Caco-2 (cell line): ENCODE measurements at regions not wholly inside any gene's neighbourhood (a gene's known extent, or its start where the extent isn't known, plus 50 kb on each side); places are given as distances from the start of the nearest gene placed in this dataset.
"Not testable (repeated sequence)": the region's sequence is repeated elsewhere in the genome, so short reads cannot be mapped to it uniquely, and the experiment has no call there.

Experiments used
- BruUV-seq: library from RNA; stranded (reverse); fragments of 400-500 nt; replicated peaks from 2 replicates; lab custom pipeline; 2021; lab: Mats Ljungman, UMichigan
- CTCF ChIA-PET: fragments of 300-600 bp; sonication (Branson Sonifier 250); formaldehyde crosslinking; loops from one replicate; lab custom pipeline; 2022; ENCODE audit warnings: antibody characterized with exemption; lab: Charles Lee
- POLR2A ChIA-PET: fragments of 300-600 bp; sonication (Branson Sonifier 250); formaldehyde crosslinking; loops from one replicate; lab custom pipeline; 2022; ENCODE audit warnings: antibody characterized with exemption; lab: Charles Lee
- DNase-seq, 2 experiments: peaks; one replicate each; pipeline versions ENCODE4 v3.0.0 to v3.0.0-alpha.2; 2020 to 2022
- H3K27me3 ChIP-seq: replicated peaks from 2 replicates; pipeline ENCODE4 v1.6.0; 2011; ENCODE audit warnings: low read length; ENCODE audit not compliant: control insufficient read depth, insufficient read depth
- H3K36me3 ChIP-seq: 2 replicates; pipeline ENCODE4 v1.5.1; 2011; ENCODE audit warnings: low read length; ENCODE audit not compliant: control insufficient read depth, insufficient read depth
- H3K4me1 ChIP-seq: fragments of 250-450 bp; sonication (Bioruptor Pico); 2 replicates; pipeline ENCODE4 v1.5.1; 2020; ENCODE audit warnings: mild to moderate bottlenecking
- H3K4me3 ChIP-seq: 2 replicates; pipeline ENCODE4 v1.5.1; 2011; ENCODE audit warnings: low read depth, mild to moderate bottlenecking, control low read depth, low read length
- H3K9me3 ChIP-seq: fragments of 250-450 bp; sonication (Bioruptor Pico); 2 replicates; pipeline ENCODE4 v1.5.1; 2020; ENCODE audit warnings: mild to moderate bottlenecking, moderate library complexity
- H3K27ac Mint-ChIP-seq: one replicate; pipeline ENCODE4 v1.8.0; 2022; ENCODE audit warnings: mixed read lengths; ENCODE audit not compliant: unreplicated experiment
- H3K27me3 Mint-ChIP-seq: one replicate; pipeline ENCODE4 v1.8.0; 2022; ENCODE audit warnings: mixed read lengths; ENCODE audit not compliant: insufficient read depth, unreplicated experiment
- H3K36me3 Mint-ChIP-seq: one replicate; pipeline ENCODE4 v1.8.0; 2022; ENCODE audit warnings: mild to moderate bottlenecking, mixed read lengths; ENCODE audit not compliant: insufficient read depth, unreplicated experiment
- H3K4me1 Mint-ChIP-seq: one replicate; pipeline ENCODE4 v1.8.0; 2022; ENCODE audit warnings: low read depth, mixed read lengths; ENCODE audit not compliant: unreplicated experiment
- H3K4me3 Mint-ChIP-seq: one replicate; pipeline ENCODE4 v1.8.0; 2022; ENCODE audit warnings: mild to moderate bottlenecking, moderate library complexity, mixed read lengths; ENCODE audit not compliant: unreplicated experiment
- H3K9me3 Mint-ChIP-seq: one replicate; pipeline ENCODE4 v1.8.0; 2022; ENCODE audit warnings: mixed read lengths; ENCODE audit not compliant: unreplicated experiment
- CTCF ChIP-seq, 2 experiments: fragments of 200-600 bp in 1 of 2; IDR thresholded peaks; 1 replicate in 1 of 2; 2 replicates in 1 of 2; pipeline versions ENCODE4 v1.5.1 to v1.8.0; 2011 to 2022; ENCODE audit warnings: antibody characterized with exemption in 1 of 2, control low read depth in 1 of 2, inconsistent platforms in 1 of 2, low read depth in 1 of 2, low read length in 1 of 2, mild to moderate bottlenecking in 1 of 2, moderate library complexity in 1 of 2; ENCODE audit not compliant: insufficient read depth in 1 of 2, severe bottlenecking in 1 of 2, unreplicated experiment in 1 of 2
- intact Hi-C: fragments of 100-400 bp; cut with micrococcal nuclease; formaldehyde crosslinking; loops from one replicate; pipeline ENCODE4 v1.10.0; 2022; ENCODE audit not compliant: unreplicated experiment

DNA sequence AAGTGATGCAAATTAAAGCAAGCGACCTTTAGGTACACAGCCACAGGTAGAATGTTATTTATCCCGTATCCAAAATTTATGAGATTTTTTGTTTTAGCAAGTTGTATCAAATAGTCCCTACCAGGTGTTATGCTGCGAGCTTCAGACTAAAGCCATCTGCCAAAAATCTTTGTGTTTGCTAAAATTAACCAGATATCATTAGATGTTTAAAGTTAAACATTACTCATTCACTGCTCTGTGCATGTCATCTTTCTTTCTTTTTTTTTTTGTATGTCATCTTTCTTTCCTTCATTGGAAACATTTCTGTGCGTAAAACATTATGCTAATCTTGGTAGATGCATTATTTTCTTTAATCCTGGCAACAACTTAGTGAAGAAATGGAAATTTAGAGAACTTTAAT lies 173.1 kb downstream of the FHIP1A start:
- no peak for TF ChIP-seq CTCF (IDR thresholded peaks at IDR 0.05; ENCODE audit: insufficient read depth in 1 of 2, low read depth in 1 of 2, low read length in 1 of 2, severe bottlenecking in 1 of 2, unreplicated experiment in 1 of 2)
- ChIA-PET POLR2A (no interaction called here), CTCF (no interaction called here)
- Mint-ChIP-seq H3K4me3 (no peak overlapping the region), H3K36me3 (peaks cover 4% of the 10 kb centered on the region), H3K9me3 (no peaks in the 10 kb centered on the region), H3K27me3 (no peaks in the 10 kb centered on the region), H3K27ac (no peak overlapping the region), H3K4me1 (no peaks in the 10 kb centered on the region)
- Histone ChIP-seq H3K9me3 (no peaks in the 10 kb centered on the region), H3K4me3 (no peak overlapping the region), H3K36me3 (no peaks in the 10 kb centered on the region), H3K27me3 (no peaks in the 10 kb centered on the region), H3K4me1 (no peaks in the 10 kb centered on the region)
- DNase-seq: no peak
- intact Hi-C loops: no loop called here
- no TSS peak for BruUV-seq

- H3K4me1 Mint-ChIP-seq: no peaks in the 10 kb centered on the region
- ChIA-PET CTCF (no interaction called here), POLR2A (no interaction called here)
- no peaks in the 10 kb centered on the region for H3K9me3 Mint-ChIP-seq
- H3K27me3 Mint-ChIP-seq: no peaks in the 10 kb centered on the region
- no peak overlapping the region for H3K27ac Mint-ChIP-seq
- Histone ChIP-seq H3K4me1 (no peaks in the 10 kb centered on the region), H3K4me3 (no peak overlapping the region), H3K36me3 (no peaks in the 10 kb centered on the region), H3K27me3 (no peaks in the 10 kb centered on the region), H3K9me3 (no peaks in the 10 kb centered on the region)
- H3K36me3 Mint-ChIP-seq: no peaks in the 10 kb centered on the region
- no peak overlapping the region for H3K4me3 Mint-ChIP-seq
- no TSS peak for BruUV-seq
- intact Hi-C loops: no loop called here
- DNase-seq: no peak
- no peak for TF ChIP-seq CTCF (IDR thresholded peaks at IDR 0.05; ENCODE audit: insufficient read depth in 1 of 2, low read depth in 1 of 2, low read length in 1 of 2, severe bottlenecking in 1 of 2, unreplicated experiment in 1 of 2)
These were observed 174.4 kb downstream of the FHIP1A start for GRCh38 chr4:151583157-151583914.

- Histone ChIP-seq H3K36me3 (no peaks in the 10 kb centered on the region), H3K4me3 (no peak overlapping the region), H3K4me1 (no peaks in the 10 kb centered on the region), H3K9me3 (no peaks in the 10 kb centered on the region), H3K27me3 (no peaks in the 10 kb centered on the region)
- CTCF ChIA-PET: interaction anchor here (0.6 kb wide), 1 partner anchor 18 kb away, joined by 3 read pairs; no protein-coding TSS in a partner anchor
- no peak for DNase-seq
- no peak for TF ChIP-seq CTCF (IDR thresholded peaks at IDR 0.05; ENCODE audit: insufficient read depth in 1 of 2, low read depth in 1 of 2, low read length in 1 of 2, severe bottlenecking in 1 of 2, unreplicated experiment in 1 of 2)
- H3K27me3 Mint-ChIP-seq: no peaks in the 10 kb centered on the region
- POLR2A ChIA-PET: no interaction called here
- no peak overlapping the region for H3K4me3 Mint-ChIP-seq
- H3K27ac Mint-ChIP-seq: no peak overlapping the region
- intact Hi-C loops: no loop called here
- no peaks in the 10 kb centered on the region for H3K36me3 Mint-ChIP-seq
- BruUV-seq: no TSS peak
- no peaks in the 10 kb centered on the region for H3K4me1 Mint-ChIP-seq
- H3K9me3 Mint-ChIP-seq: no peaks in the 10 kb centered on the region
These were observed 175.1 kb downstream of the FHIP1A start for GRCh38 chr4:151584101-151584500.

GRCh38 chr4:151595629-151596028 lies 165.2 kb downstream of the GATB start:
- H3K27ac Mint-ChIP-seq, H3K4me3 Mint-ChIP-seq, H3K4me3 ChIP-seq, H3K27me3 ChIP-seq, POLR2A ChIA-PET, H3K9me3 Mint-ChIP-seq, H3K27me3 Mint-ChIP-seq, DNase-seq, CTCF ChIA-PET, BruUV-seq, H3K9me3 ChIP-seq, intact Hi-C loops, H3K36me3 Mint-ChIP-seq, H3K4me1 Mint-ChIP-seq, H3K36me3 ChIP-seq: not testable (repeated sequence)
- peaks cover 13% of the 10 kb centered on the region for H3K4me1 ChIP-seq

- H3K4me1 Mint-ChIP-seq, POLR2A ChIA-PET, CTCF ChIA-PET: not testable (repeated sequence)
These were observed 163.1 kb downstream of the GATB start for GRCh38 chr4:151597691-151598090.

More at GRCh38 chr4:151597691-151598090, 163.1 kb downstream of the GATB start:
- H3K36me3 ChIP-seq, BruUV-seq, H3K27ac Mint-ChIP-seq, H3K36me3 Mint-ChIP-seq, H3K4me3 Mint-ChIP-seq, H3K27me3 ChIP-seq, H3K9me3 Mint-ChIP-seq, H3K9me3 ChIP-seq, intact Hi-C loops, H3K27me3 Mint-ChIP-seq, H3K4me3 ChIP-seq, DNase-seq: not testable (repeated sequence)
- H3K4me1 ChIP-seq: peaks cover 18% of the 10 kb centered on the region
